ENCODE measurements at regions not wholly inside any gene's neighbourhood (a gene's known extent, or its start where the extent isn't known, plus 50 kb on each side); places are given as distances from the start of the nearest gene placed in this dataset.

- TF ChIP-seq CTCF (IDR thresholded peaks at IDR 0.05; ENCODE audit: unreplicated experiment) = no peak
- H3K27ac Mint-ChIP-seq (ENCODE audit: unreplicated experiment) = no peak overlapping the region
- H3K36me3 Mint-ChIP-seq (ENCODE audit: low read depth, unreplicated experiment) = no peaks in the 10 kb centered on the region
- no peak overlapping the region for H3K4me3 Mint-ChIP-seq (ENCODE audit: unreplicated experiment)
- no peaks in the 10 kb centered on the region for H3K4me1 Mint-ChIP-seq (ENCODE audit: unreplicated experiment)
- DNase-seq (ENCODE audit: low spot score) = no peak
- H3K9me3 Mint-ChIP-seq (ENCODE audit: unreplicated experiment) = no peaks in the 10 kb centered on the region
- H3K27me3 Mint-ChIP-seq (ENCODE audit: unreplicated experiment) = peaks cover 9% of the 10 kb centered on the region
Measured at GRCh38 chr1:223472057-223472456, 78.8 kb downstream of the CCDC185 start.

GRCh38 chr1:223473601-223474344 is 80.6 kb downstream of the CCDC185 start:
- peaks cover 8% of the 10 kb centered on the region for H3K27me3 Mint-ChIP-seq (ENCODE audit: unreplicated experiment)
- no peak for DNase-seq (ENCODE audit: low spot score)
- H3K27ac Mint-ChIP-seq (ENCODE audit: unreplicated experiment) = no peak overlapping the region
- H3K4me1 Mint-ChIP-seq (ENCODE audit: unreplicated experiment) = no peaks in the 10 kb centered on the region
- H3K9me3 Mint-ChIP-seq (ENCODE audit: unreplicated experiment) = no peaks in the 10 kb centered on the region
- H3K36me3 Mint-ChIP-seq (ENCODE audit: low read depth, unreplicated experiment) = no peaks in the 10 kb centered on the region
- no peak for TF ChIP-seq CTCF (IDR thresholded peaks at IDR 0.05; ENCODE audit: unreplicated experiment)
- no peak overlapping the region for H3K4me3 Mint-ChIP-seq (ENCODE audit: unreplicated experiment)

- Mint-ChIP-seq H3K4me3 (ENCODE audit: unreplicated experiment) (no peak overlapping the region), H3K4me1 (ENCODE audit: unreplicated experiment) (no peaks in the 10 kb centered on the region), H3K36me3 (ENCODE audit: low read depth, unreplicated experiment) (no peaks in the 10 kb centered on the region), H3K27ac (ENCODE audit: unreplicated experiment) (no peak overlapping the region), H3K9me3 (ENCODE audit: unreplicated experiment) (no peaks in the 10 kb centered on the region), H3K27me3 (ENCODE audit: unreplicated experiment) (peaks cover 8% of the 10 kb centered on the region)
- TF ChIP-seq CTCF (IDR thresholded peaks at IDR 0.05; ENCODE audit: unreplicated experiment) = no peak
- DNase-seq (ENCODE audit: low spot score) = no peak
Measured at GRCh38 chr1:223474804-223475203, 81.6 kb downstream of the CCDC185 start.

- no peak for DNase-seq (ENCODE audit: low spot score)
- H3K27me3 Mint-ChIP-seq (ENCODE audit: unreplicated experiment) = peaks cover 12% of the 10 kb centered on the region
- no peaks in the 10 kb centered on the region for H3K9me3 Mint-ChIP-seq (ENCODE audit: unreplicated experiment)
- TF ChIP-seq CTCF (IDR thresholded peaks at IDR 0.05; ENCODE audit: unreplicated experiment) = no peak
- H3K36me3 Mint-ChIP-seq (ENCODE audit: low read depth, unreplicated experiment) = peaks cover 4% of the 10 kb centered on the region
- H3K4me1 Mint-ChIP-seq (ENCODE audit: unreplicated experiment) = no peaks in the 10 kb centered on the region
- no peak overlapping the region for H3K27ac Mint-ChIP-seq (ENCODE audit: unreplicated experiment)
- no peak overlapping the region for H3K4me3 Mint-ChIP-seq (ENCODE audit: unreplicated experiment)
Measured at GRCh38 chr1:223477456-223477855, 84.2 kb downstream of the CCDC185 start.

GRCh38 chr1:223478606-223479005 is 85.4 kb downstream of the CCDC185 start:
- peaks cover 12% of the 10 kb centered on the region for H3K27me3 Mint-ChIP-seq (ENCODE audit: unreplicated experiment)
- H3K4me1 Mint-ChIP-seq (ENCODE audit: unreplicated experiment) = no peaks in the 10 kb centered on the region
- DNase-seq (ENCODE audit: low spot score) = no peak
- H3K9me3 Mint-ChIP-seq (ENCODE audit: unreplicated experiment) = no peaks in the 10 kb centered on the region
- no peak overlapping the region for H3K4me3 Mint-ChIP-seq (ENCODE audit: unreplicated experiment)
- no peak for TF ChIP-seq CTCF (IDR thresholded peaks at IDR 0.05; ENCODE audit: unreplicated experiment)
- no peak overlapping the region for H3K27ac Mint-ChIP-seq (ENCODE audit: unreplicated experiment)
- peaks cover 4% of the 10 kb centered on the region for H3K36me3 Mint-ChIP-seq (ENCODE audit: low read depth, unreplicated experiment)
